Adrenal gland (tissue), 5 donors: ENCODE measurements at regions not wholly inside any gene's neighbourhood (a gene's known extent, or its start where the extent isn't known, plus 50 kb on each side); places are given as distances from the start of the nearest gene placed in this dataset.

Source experiments
- POLR2A ChIP-seq, 2 donors: fragments of 450-650 bp; IDR thresholded peaks; one replicate each; pipeline ENCODE4 v1.6.1; 2017; ENCODE audit warnings: antibody characterized with exemption in 2 of 2, mild to moderate bottlenecking in 2 of 2, moderate library complexity in 1 of 2
- TF ChIP-seq, protein P1 (sequence below), 6 experiments: fragments of 450-650 bp in 4 of 6; fragments of 200-600 bp in 2 of 6; sonication (generic) in 1 of 6; IDR thresholded peaks; 1 replicate in 5 of 6; 2 replicates in 1 of 6; pipeline versions ENCODE4 v1.5.1 to v1.8.0; 2016 to 2021; ENCODE audit warnings: antibody characterized with exemption in 6 of 6, mild to moderate bottlenecking in 2 of 6, moderate library complexity in 1 of 6
- donor health status: DM: no; HTN: no; CAD: no.

DNA sequence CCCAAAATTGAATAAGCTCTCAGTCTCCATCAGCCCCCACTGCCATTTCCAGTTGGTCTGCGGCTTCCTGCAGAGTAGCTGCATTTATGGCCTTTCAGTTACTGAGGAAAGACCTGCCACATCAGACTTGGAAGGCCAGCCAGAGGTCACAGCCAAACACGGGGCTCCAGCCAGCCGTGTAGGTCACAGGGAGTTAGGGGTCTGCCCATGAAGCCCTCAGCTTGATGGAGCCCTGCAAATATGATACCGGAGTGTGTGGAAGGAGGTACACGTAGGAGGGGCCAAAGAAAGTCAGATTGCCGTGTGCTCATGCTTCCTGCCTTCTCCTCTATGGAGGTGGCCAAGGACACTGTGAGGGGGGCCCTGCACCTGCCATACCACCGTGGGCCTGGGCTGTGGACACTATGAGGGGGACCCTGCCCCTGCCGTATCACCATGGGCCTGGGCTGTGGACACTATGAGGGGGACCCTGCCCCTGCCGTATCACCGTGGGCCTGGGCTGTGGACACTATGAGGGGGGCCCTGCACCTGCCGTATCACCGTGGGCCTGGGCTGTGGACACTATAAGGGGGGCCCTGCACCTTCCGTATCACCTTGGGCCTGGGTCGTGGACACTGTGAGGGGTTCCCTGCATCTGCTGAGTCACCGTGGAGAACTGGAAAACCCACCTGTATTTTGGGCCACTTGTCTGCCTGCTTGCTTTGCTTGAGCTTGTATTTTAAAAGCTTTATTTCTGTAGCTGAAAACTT is 335.7 kb upstream of the SHH start:
- TF ChIP-seq, protein P1, sequence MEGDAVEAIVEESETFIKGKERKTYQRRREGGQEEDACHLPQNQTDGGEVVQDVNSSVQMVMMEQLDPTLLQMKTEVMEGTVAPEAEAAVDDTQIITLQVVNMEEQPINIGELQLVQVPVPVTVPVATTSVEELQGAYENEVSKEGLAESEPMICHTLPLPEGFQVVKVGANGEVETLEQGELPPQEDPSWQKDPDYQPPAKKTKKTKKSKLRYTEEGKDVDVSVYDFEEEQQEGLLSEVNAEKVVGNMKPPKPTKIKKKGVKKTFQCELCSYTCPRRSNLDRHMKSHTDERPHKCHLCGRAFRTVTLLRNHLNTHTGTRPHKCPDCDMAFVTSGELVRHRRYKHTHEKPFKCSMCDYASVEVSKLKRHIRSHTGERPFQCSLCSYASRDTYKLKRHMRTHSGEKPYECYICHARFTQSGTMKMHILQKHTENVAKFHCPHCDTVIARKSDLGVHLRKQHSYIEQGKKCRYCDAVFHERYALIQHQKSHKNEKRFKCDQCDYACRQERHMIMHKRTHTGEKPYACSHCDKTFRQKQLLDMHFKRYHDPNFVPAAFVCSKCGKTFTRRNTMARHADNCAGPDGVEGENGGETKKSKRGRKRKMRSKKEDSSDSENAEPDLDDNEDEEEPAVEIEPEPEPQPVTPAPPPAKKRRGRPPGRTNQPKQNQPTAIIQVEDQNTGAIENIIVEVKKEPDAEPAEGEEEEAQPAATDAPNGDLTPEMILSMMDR (IDR thresholded peaks at IDR 0.05), result no peak
- no peak for TF ChIP-seq POLR2A (IDR thresholded peaks at IDR 0.05)
